Right lung (tissue), 2 donors: ENCODE measurements at regions not wholly inside any gene's neighbourhood (a gene's known extent, or its start where the extent isn't known, plus 50 kb on each side); places are given as distances from the start of the nearest gene placed in this dataset.

Experiments used
- DNase-seq, 2 donors: peaks; one replicate each; pipeline ENCODE4 v3.0.0-alpha.2; 2013

- no peak for DNase-seq
Measured at GRCh38 chr2:120477198-120477597, 131.3 kb downstream of the INHBB start.

GRCh38 chr2:120477831-120478481 lies 132.0 kb downstream of the INHBB start:
- DNase-seq, result no peak

GRCh38 chr2:120480346-120480902 lies 134.5 kb downstream of the INHBB start:
- no peak for DNase-seq

DNA sequence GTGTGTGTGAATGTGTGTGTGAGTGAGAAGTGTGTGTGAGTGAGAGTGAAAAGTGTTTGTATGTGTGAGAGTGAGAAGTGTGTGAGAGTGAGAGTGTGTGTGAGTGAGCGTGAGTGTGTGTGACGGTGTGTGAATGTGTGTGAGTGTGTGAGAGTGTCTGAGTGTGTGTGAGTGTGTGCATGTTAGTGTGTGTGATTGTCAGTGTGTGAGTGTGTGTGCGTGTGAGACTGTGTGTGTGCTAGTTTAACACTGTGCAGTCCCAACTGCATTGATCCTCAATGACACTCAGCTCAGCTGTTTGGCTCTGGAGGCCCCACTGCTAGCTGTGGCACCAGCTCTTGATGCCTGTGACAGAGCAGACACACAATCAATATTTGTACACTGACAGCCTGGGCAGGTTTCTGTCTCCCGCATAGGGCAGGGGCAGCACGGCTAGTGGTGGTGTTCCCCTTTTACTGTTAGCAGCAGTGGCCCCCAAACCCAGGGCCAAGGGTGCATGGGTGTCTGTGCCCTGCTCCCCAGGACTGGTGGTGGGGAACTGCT lies 135.0 kb downstream of the INHBB start:
- no peak for DNase-seq

- DNase-seq, result no peak
Measured at GRCh38 chr2:120481446-120482194, 135.7 kb downstream of the INHBB start.

DNA sequence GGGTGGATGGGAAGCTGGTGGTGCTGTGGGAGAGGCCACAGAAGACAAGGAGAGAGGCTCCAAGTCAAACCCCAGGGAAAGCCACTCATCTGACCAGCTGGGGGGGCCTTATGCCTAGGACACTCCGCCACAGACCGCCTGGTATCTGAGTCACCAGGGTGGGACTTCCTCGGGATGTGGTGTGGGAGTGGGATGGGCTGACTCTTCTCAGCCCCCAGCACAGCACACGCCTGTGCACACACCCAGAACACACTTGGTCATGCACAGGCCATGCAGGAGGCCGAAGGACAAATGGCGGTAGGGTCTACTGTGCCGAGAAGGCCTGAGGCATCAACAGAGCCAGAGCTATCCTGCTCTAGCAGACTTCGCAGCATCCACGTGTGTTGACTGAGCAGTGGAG lies 136.4 kb downstream of the INHBB start:
- no peak for DNase-seq

DNA sequence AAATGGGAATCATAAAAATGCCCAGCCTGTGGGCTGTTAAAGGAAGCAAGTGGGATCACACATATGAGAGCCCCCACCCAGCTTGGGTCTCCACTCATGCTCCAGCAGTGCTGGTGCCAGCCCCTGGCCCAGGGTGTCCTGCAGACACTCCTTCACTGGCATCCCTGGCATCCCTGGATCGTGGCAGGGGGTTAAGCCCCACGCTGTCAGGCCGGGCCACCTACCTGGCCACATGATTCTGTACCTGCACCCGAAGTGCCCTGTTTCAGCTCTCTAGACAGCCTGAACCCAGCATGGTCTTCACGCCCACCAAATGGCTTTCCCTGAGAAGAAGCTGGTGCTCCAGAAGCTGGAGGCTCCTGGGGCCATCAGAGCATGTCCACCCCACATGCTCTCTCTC lies 137.4 kb downstream of the INHBB start:
- no peak for DNase-seq

DNA sequence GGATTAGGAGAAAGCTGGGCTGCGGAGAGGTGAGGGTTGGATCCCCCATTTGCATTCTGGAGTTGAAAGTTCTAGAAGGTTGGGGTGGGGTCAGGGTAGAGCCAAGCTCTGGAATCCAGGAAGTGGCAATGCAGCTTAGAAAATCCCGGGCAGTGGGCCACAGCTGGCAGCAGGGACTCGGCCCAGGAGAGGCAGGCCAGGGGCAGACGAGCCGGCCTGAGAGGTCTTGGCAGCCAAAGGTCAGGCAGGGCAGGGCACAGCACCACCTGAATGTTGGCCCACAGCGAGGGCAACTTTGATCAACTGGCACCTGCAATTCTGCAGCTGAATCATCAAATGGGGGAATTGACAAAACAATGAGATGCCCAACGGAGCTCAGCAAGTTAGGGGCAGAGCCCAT lies 139.2 kb downstream of the INHBB start:
- no peak for DNase-seq

DNA sequence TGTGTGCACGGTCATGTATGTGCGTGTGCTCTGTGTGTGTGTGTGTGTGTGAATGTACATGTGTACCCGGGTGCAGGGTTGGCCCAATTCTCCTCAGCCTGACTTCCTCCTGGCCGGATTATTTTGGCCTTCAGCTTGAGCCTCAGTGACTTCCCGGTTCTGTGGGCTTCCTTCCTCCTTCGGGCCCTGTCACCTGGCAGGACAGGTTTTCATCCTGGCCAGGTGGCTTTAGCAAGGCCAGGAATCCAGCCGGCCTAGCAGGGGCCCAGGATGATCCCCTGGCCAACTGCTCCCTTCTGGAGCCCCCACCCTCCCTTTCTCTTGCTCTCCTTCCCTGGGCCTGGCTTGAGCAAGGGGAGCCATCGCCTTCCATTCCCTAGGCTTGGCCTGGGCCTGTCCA lies 140.5 kb downstream of the INHBB start:
- DNase-seq, result no peak

GRCh38 chr2:120486946-120487345 lies 141.0 kb downstream of the INHBB start:
- no peak for DNase-seq

GRCh38 chr2:120488531-120488930 lies 142.6 kb downstream of the INHBB start:
- DNase-seq, result no peak

DNA sequence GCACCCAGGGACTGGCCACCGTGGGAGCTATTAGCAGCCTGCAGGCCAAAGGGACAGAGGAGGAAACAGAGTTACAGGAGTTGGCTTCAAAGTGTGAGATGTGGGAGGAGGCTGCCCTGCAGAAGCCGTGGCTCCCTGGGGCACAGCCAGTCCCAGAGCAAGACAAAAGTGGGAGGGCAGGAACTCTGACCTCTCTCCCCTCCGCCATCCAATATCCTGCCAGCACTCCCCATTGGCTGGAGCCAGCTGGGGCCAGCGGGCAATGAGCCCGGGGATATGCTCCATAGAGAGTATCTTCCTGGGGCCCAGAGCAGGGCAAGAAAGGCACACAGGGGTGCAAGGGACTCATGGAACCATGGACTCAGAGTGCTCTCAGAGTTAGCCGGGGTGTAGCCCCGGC lies 143.1 kb downstream of the INHBB start:
- DNase-seq, result no peak

GRCh38 chr2:120490091-120490798 lies 144.3 kb downstream of the INHBB start:
- no peak for DNase-seq

DNA sequence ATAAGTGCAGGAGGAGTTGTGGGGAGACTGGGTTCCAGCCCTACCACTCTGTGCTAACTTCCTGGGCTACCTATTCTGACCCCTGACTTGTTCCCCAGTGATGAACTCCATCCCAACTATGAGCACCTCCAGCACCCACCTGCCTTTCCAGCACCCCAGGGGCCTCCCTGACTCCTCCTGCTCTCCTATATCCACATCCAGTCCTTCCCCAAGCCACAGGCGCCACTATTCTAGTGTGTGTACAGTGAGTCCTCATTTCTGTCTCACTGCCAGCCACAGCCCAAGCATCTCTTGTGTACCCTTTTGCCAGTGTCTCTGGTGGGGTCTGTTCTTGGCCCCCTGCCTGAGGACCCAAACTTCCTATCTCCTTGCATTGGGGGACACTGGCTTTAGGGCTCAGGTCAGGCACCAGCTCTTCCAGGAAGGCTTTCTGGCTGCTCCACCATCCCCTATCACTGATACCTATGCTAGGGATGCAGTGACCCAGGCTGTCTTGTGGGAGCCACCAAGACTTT lies 145.2 kb downstream of the INHBB start:
- DNase-seq, result no peak

DNA sequence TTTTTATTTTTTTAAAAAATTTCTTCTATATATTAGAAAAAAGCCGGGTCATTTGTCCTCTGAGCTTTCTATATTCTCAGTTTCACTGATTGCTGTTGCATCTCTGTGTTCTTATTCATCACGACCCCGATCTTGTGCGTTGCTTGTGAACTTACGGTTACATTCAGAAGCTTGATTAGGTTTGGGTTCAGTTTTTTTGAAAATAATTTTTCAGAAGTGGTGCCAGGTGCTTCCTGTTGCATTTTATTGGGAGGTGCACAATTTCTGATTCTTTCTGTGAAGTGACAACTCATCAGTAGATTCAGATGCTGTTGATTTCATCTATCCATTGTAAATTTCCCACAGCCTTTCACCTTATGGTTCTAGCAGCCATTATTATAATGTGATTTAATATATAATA lies 147.3 kb downstream of the INHBB start:
- DNase-seq, result no peak

DNA sequence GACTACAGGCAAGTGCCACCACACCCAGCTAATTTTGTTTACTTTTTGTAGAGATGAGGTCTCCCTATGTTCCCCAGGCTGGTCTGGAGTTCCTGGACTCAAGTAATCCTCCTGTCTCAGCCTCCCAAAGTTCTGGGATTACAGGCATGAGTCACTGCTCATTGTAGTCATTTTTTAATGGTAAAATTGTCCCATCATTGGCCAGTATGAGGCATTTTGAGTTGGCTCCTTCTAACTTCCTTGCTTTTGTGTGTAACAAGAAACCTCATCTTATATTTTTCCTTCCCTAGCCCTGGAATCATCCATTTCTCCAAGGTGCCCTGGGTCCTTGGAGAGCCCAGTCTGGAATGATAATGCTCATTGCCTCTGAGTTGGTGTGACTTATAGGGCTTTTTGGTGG lies 148.5 kb downstream of the INHBB start:
- no peak for DNase-seq

DNA sequence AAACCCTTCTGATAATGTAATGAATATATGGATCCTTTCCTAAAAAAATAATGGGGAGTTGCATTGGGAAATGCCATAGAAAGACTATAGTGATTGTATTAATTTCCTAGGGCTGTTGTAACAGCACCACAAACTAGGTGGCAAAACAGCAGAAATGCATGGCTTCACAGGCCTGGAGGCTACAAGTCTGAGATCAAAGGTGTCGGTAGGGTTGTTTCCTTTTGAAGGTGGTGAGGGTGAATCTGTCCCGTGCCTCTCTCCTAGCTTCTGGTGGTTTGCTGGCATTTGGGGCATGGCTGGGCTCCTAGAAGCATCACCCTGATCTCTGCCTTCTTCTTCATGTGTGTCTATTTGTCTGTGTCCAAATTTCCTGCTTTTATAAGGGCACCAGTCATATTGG lies 149.7 kb downstream of the INHBB start:
- DNase-seq, result no peak

DNA sequence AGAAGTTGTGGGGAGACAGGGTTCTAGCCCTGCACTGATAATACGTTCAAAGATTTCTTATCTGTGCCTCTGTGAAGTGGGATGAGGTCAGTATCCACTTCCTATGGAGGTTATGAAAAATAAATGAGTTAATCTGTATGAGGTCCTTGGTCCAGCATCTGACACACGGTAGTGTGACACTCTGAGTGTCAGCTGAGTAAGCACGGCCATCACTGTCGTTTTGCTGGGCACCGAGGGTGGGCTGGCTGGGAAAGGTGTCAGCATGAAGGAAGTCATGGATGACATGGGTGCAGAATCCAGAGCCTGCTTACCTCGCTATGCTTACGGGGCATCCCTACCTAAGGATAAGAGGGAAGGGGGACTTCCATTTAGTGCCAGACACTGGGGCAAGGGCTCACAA lies 150.3 kb downstream of the INHBB start:
- no peak for DNase-seq

DNA sequence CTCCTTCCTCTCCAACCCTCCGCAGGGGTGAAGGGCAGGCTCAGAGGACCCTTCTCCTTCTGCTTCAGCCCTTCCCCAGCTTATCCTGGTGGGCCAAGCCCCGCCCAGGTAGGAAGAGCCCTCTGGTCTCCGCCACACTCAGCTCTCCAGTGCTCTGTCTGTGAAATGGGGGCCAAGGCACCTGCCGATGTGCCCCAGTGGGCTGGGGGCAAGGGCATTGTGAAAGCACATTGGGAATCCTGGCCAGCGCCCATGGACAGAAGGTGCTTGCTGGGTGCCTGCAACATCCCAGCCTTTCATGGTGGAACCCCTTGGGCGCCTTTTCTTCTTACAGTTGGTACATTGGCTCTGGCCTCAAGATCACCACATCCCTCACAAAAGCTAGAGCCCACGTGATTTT lies 150.8 kb downstream of the INHBB start:
- DNase-seq, result no peak

DNA sequence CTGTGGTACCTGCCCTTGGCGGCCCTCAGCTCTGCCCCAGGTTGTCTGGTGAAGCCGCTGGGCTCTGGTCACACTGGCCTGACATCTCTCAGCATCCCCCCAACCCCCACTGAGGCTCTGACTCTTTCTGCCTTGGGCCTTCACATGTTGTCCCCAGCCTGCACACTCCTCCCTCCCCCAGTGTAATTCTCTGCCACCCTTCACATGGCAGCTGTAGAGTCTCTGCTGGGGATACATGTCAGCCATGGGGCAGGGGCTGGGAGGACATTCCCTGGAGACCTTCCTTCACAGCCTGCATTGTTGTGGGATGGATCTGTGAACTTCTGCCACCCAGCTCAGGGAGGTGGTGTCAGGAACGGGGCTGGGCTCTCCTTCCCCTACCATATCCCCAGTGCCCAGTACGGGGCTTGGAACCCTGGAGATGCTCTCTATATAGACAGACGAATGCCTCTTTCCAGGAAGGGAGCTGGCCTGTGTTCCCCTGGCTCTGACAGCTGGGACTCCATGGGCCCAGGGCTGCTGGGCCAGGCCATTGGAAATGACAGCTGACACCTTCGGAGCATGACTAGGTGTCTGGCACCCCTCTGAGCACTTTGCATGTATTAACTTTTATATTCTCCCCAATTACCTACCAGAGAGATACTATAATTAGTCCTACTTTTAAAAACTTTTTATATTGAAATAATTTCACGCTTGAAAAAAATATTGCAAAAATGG lies 151.5 kb downstream of the INHBB start:
- DNase-seq, result no peak

- DNase-seq, result no peak
Measured at GRCh38 chr2:120498121-120498520, 152.2 kb downstream of the INHBB start.
